Cardiac muscle cell (in vitro differentiated cells and primary cell): ENCODE measurements at regions not wholly inside any gene's neighbourhood (a gene's known extent, or its start where the extent isn't known, plus 50 kb on each side); places are given as distances from the start of the nearest gene placed in this dataset.

Source experiments
- DNase-seq, 2 donors: peaks; one replicate each; pipeline versions ENCODE4 v3.0.0 to v3.0.0-alpha.2; 2010 to 2017; ENCODE audit warnings: low read depth in 1 of 2, low spot score in 1 of 2
- H3K27ac ChIP-seq: fragments of 200-600 bp; sonication (generic); 2 replicates; pipeline ENCODE4 v1.5.1; 2016
- H3K27me3 ChIP-seq: fragments of 200-600 bp; sonication (generic); 2 replicates; pipeline ENCODE4 v1.6.0; 2016; ENCODE audit warnings: control low read depth
- H3K36me3 ChIP-seq: fragments of 200-600 bp; sonication (generic); 2 replicates; pipeline ENCODE4 v1.5.1; 2016; ENCODE audit warnings: control low read depth
- H3K4me1 ChIP-seq: fragments of 200-600 bp; sonication (generic); 2 replicates; pipeline ENCODE4 v1.8.1; 2017; ENCODE audit warnings: low read depth, mild to moderate bottlenecking, mixed run types
- H3K4me3 ChIP-seq: fragments of 200-600 bp; sonication (generic); 2 replicates; pipeline ENCODE4 v1.5.1; 2016; ENCODE audit warnings: mild to moderate bottlenecking
- H3K9me3 ChIP-seq: fragments of 200-600 bp; sonication (generic); 2 replicates; pipeline ENCODE4 v1.5.1; 2017; ENCODE audit warnings: low read depth, mild to moderate bottlenecking, control low read depth
- CTCF ChIP-seq: IDR thresholded peaks from 2 replicates; pipeline ENCODE4 v1.5.1; 2012; ENCODE audit warnings: low read depth, mild to moderate bottlenecking, low read length

GRCh38 chr2:38509947-38510326 is 92.8 kb downstream of the HNRNPLL start:
- TF ChIP-seq CTCF = no peak
- DNase-seq = no peak
- Histone ChIP-seq H3K4me3 (no peak overlapping the region), H3K27me3 (no peaks in the 10 kb centered on the region), H3K36me3 (no peaks in the 10 kb centered on the region), H3K9me3 (no peaks in the 10 kb centered on the region), H3K27ac (no peak overlapping the region), H3K4me1 (no peaks in the 10 kb centered on the region)

DNA sequence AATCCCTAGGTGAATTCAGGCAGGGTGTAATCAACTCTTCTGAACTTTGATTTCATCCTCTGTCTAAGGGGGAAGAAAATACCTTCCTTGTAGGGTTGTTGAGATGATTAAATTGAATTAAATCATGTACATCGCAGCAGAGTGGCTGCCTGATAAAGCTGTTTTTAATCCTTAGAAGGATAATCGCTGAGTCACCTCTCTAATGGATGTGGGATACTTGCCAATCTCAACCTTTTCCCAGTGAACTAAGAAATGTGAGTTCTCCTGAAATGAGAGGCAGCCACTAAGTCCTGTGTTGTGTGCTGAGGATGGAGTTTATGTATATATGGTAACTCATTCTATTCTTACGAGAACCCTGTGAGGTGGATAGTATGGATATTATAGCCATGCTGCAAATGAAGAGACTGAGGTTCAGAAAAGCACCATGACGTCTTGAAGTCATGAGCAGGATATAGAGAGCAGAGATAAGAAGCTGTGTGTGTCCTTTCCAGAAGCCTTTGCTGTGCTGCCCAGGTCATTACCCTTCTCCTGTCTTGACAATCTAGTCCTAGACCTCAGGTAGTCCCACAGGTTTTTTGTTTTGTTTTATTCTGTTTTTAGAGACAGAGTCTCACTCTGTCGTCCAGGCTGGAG is 93.3 kb downstream of the HNRNPLL start:
- Histone ChIP-seq H3K27ac (no peak overlapping the region), H3K4me1 (no peaks in the 10 kb centered on the region), H3K27me3 (no peaks in the 10 kb centered on the region), H3K36me3 (no peaks in the 10 kb centered on the region), H3K4me3 (no peak overlapping the region), H3K9me3 (no peaks in the 10 kb centered on the region)
- no peak for TF ChIP-seq CTCF
- peak in 1 of 2 donors; percentile 75 for DNase-seq

- Histone ChIP-seq H3K27ac (no peak overlapping the region), H3K4me3 (no peak overlapping the region), H3K27me3 (no peaks in the 10 kb centered on the region), H3K9me3 (no peaks in the 10 kb centered on the region), H3K4me1 (no peaks in the 10 kb centered on the region), H3K36me3 (no peaks in the 10 kb centered on the region)
- peak; percentile 93 to 95 for DNase-seq
- peak; percentile 32 for TF ChIP-seq CTCF
Measured at GRCh38 chr2:38508311-38509039, 94.3 kb downstream of the HNRNPLL start.

GRCh38 chr2:38507712-38508111 is 95.0 kb downstream of the HNRNPLL start:
- Histone ChIP-seq H3K27me3 (no peaks in the 10 kb centered on the region), H3K9me3 (no peaks in the 10 kb centered on the region), H3K4me3 (no peak overlapping the region), H3K27ac (no peak overlapping the region), H3K36me3 (no peaks in the 10 kb centered on the region), H3K4me1 (no peaks in the 10 kb centered on the region)
- TF ChIP-seq CTCF = no peak
- no peak for DNase-seq

DNA sequence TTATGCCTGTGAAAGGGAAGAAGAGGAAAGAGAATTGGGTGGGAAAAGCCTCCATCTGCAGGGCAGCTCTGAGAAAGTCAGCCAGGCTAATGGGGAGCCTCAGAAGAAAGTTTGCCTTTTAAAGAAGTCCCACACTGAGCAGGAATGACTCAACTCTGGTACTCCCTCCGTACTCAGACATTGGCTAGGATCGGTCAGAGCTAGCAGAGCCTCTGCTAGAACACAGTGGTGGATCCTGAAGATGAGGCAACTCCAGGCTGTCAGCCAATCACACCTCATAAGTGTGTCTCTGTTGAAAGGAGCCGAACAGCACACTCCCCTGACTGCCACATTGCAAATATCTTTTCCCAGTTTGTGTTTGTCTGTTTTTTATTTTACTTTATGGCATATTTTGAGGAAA is 96.9 kb downstream of the HNRNPLL start:
- H3K27me3 ChIP-seq = no peaks in the 10 kb centered on the region
- H3K36me3 ChIP-seq = no peaks in the 10 kb centered on the region
- peak in 1 of 2 donors; percentile 86 for DNase-seq
- TF ChIP-seq CTCF = no peak
- H3K4me1 ChIP-seq = no peaks in the 10 kb centered on the region
- H3K9me3 ChIP-seq = no peaks in the 10 kb centered on the region
- H3K27ac ChIP-seq = no peak overlapping the region
- H3K4me3 ChIP-seq = no peak overlapping the region
